ENCODE measurements at regions not wholly inside any gene's neighbourhood (a gene's known extent, or its start where the extent isn't known, plus 50 kb on each side); places are given as distances from the start of the nearest gene placed in this dataset.

GRCh38 chr18:22690556-22690955 is 242.6 kb upstream of the RBBP8 start:
- H3K27me3 Mint-ChIP-seq, result peaks cover 4 to 16% of the 10 kb centered on the region in 2 donors
- ATAC-seq (no peak), DNase-seq (ENCODE audit: low spot score) (no peak)
- no peaks in the 10 kb centered on the region for H3K9me3 Mint-ChIP-seq
- no peak overlapping the region for H3K4me3 Mint-ChIP-seq
- H3K36me3 Mint-ChIP-seq, result no peaks in the 10 kb centered on the region
- no peak overlapping the region for H3K27ac Mint-ChIP-seq
- H3K4me1 Mint-ChIP-seq (ENCODE audit: low read depth in 2 of 2), result no peaks in the 10 kb centered on the region

- no peak for ATAC-seq
- no peaks in the 10 kb centered on the region for H3K36me3 Mint-ChIP-seq
- H3K4me1 Mint-ChIP-seq (ENCODE audit: low read depth in 2 of 2), result no peaks in the 10 kb centered on the region
- H3K9me3 Mint-ChIP-seq, result no peaks in the 10 kb centered on the region
- H3K27ac Mint-ChIP-seq, result no peak overlapping the region
- H3K4me3 Mint-ChIP-seq, result no peak overlapping the region
- no peak for DNase-seq (ENCODE audit: low spot score)
- peaks cover 4 to 16% of the 10 kb centered on the region in 2 donors for H3K27me3 Mint-ChIP-seq
These were observed 241.0 kb upstream of the RBBP8 start for GRCh38 chr18:22691946-22692710.

- H3K4me1 Mint-ChIP-seq (ENCODE audit: low read depth in 2 of 2), result no peaks in the 10 kb centered on the region
- DNase-seq (ENCODE audit: low spot score), result no peak
- H3K27me3 Mint-ChIP-seq, result peaks cover 6 to 20% of the 10 kb centered on the region in 2 donors
- H3K9me3 Mint-ChIP-seq, result no peaks in the 10 kb centered on the region
- no peak for ATAC-seq
- no peaks in the 10 kb centered on the region for H3K36me3 Mint-ChIP-seq
- no peak overlapping the region for H3K4me3 Mint-ChIP-seq
- no peak overlapping the region for H3K27ac Mint-ChIP-seq
These were observed 238.2 kb upstream of the RBBP8 start for GRCh38 chr18:22694954-22695353.

GRCh38 chr18:22695674-22696073 is 237.5 kb upstream of the RBBP8 start:
- H3K4me3 Mint-ChIP-seq, result no peak overlapping the region
- H3K27ac Mint-ChIP-seq, result no peak overlapping the region
- ATAC-seq (no peak), DNase-seq (ENCODE audit: low spot score) (no peak)
- H3K9me3 Mint-ChIP-seq, result no peaks in the 10 kb centered on the region
- no peaks in the 10 kb centered on the region for H3K4me1 Mint-ChIP-seq (ENCODE audit: low read depth in 2 of 2)
- peaks cover 8 to 26% of the 10 kb centered on the region in 2 donors for H3K27me3 Mint-ChIP-seq
- no peaks in the 10 kb centered on the region for H3K36me3 Mint-ChIP-seq

GRCh38 chr18:22697561-22697960 is 235.6 kb upstream of the RBBP8 start:
- ATAC-seq, result no peak
- Mint-ChIP-seq H3K27ac (no peak overlapping the region), H3K4me1 (ENCODE audit: low read depth in 2 of 2) (no peaks in the 10 kb centered on the region), H3K36me3 (no peaks in the 10 kb centered on the region), H3K27me3 (peaks cover 8 to 33% of the 10 kb centered on the region in 2 donors), H3K9me3 (no peaks in the 10 kb centered on the region), H3K4me3 (no peak overlapping the region)
- no peak for DNase-seq (ENCODE audit: low spot score)

- Mint-ChIP-seq H3K9me3 (no peaks in the 10 kb centered on the region), H3K27ac (no peak overlapping the region), H3K4me1 (ENCODE audit: low read depth in 2 of 2) (no peaks in the 10 kb centered on the region), H3K36me3 (no peaks in the 10 kb centered on the region), H3K4me3 (no peak overlapping the region), H3K27me3 (peaks cover 10 to 39% of the 10 kb centered on the region in 2 donors)
- DNase-seq (ENCODE audit: low spot score) (no peak), ATAC-seq (no peak)
These were observed 234.4 kb upstream of the RBBP8 start for GRCh38 chr18:22698711-22699110.

GRCh38 chr18:22699629-22700028 is 233.5 kb upstream of the RBBP8 start:
- Mint-ChIP-seq H3K9me3 (no peaks in the 10 kb centered on the region), H3K27me3 (peaks cover 6 to 31% of the 10 kb centered on the region in 2 donors), H3K4me1 (ENCODE audit: low read depth in 2 of 2) (no peaks in the 10 kb centered on the region), H3K4me3 (no peak overlapping the region), H3K27ac (no peak overlapping the region), H3K36me3 (no peaks in the 10 kb centered on the region)
- ATAC-seq (no peak), DNase-seq (ENCODE audit: low spot score) (no peak)

GRCh38 chr18:22700920-22701319 is 232.2 kb upstream of the RBBP8 start:
- H3K27ac Mint-ChIP-seq, result no peak overlapping the region
- no peaks in the 10 kb centered on the region for H3K36me3 Mint-ChIP-seq
- ATAC-seq, result no peak
- peaks cover 6 to 24% of the 10 kb centered on the region in 2 donors for H3K27me3 Mint-ChIP-seq
- no peak overlapping the region for H3K4me3 Mint-ChIP-seq
- H3K9me3 Mint-ChIP-seq, result no peaks in the 10 kb centered on the region
- no peaks in the 10 kb centered on the region for H3K4me1 Mint-ChIP-seq (ENCODE audit: low read depth in 2 of 2)
- no peak for DNase-seq (ENCODE audit: low spot score)

GRCh38 chr18:22701326-22701725 is 231.8 kb upstream of the RBBP8 start:
- Mint-ChIP-seq H3K36me3 (no peaks in the 10 kb centered on the region), H3K27ac (no peak overlapping the region), H3K4me1 (ENCODE audit: low read depth in 2 of 2) (no peaks in the 10 kb centered on the region), H3K9me3 (no peaks in the 10 kb centered on the region), H3K4me3 (no peak overlapping the region), H3K27me3 (peaks cover 6 to 24% of the 10 kb centered on the region in 2 donors)
- DNase-seq (ENCODE audit: low spot score) (no peak), ATAC-seq (no peak)

- peaks cover 6 to 24% of the 10 kb centered on the region in 2 donors for H3K27me3 Mint-ChIP-seq
- H3K9me3 Mint-ChIP-seq, result no peaks in the 10 kb centered on the region
- H3K36me3 Mint-ChIP-seq, result no peaks in the 10 kb centered on the region
- ATAC-seq (no peak), DNase-seq (ENCODE audit: low spot score) (no peak)
- H3K4me1 Mint-ChIP-seq (ENCODE audit: low read depth in 2 of 2), result no peaks in the 10 kb centered on the region
- H3K4me3 Mint-ChIP-seq, result no peak overlapping the region
- no peak overlapping the region for H3K27ac Mint-ChIP-seq
These were observed 231.3 kb upstream of the RBBP8 start for GRCh38 chr18:22701795-22702194.

- Mint-ChIP-seq H3K4me3 (no peak overlapping the region), H3K27me3 (peaks cover 6 to 24% of the 10 kb centered on the region in 2 donors), H3K36me3 (no peaks in the 10 kb centered on the region), H3K4me1 (ENCODE audit: low read depth in 2 of 2) (no peaks in the 10 kb centered on the region), H3K27ac (no peak overlapping the region), H3K9me3 (no peaks in the 10 kb centered on the region)
- no peak for DNase-seq (ENCODE audit: low spot score)
- ATAC-seq, result no peak
These were observed 230.3 kb upstream of the RBBP8 start for GRCh38 chr18:22702806-22703205.

- no peak overlapping the region for H3K4me3 Mint-ChIP-seq
- no peaks in the 10 kb centered on the region for H3K9me3 Mint-ChIP-seq
- H3K27me3 Mint-ChIP-seq, result peaks cover 6 to 24% of the 10 kb centered on the region in 2 donors
- DNase-seq (ENCODE audit: low spot score), result no peak
- no peaks in the 10 kb centered on the region for H3K4me1 Mint-ChIP-seq (ENCODE audit: low read depth in 2 of 2)
- H3K27ac Mint-ChIP-seq, result no peak overlapping the region
- H3K36me3 Mint-ChIP-seq, result no peaks in the 10 kb centered on the region
- ATAC-seq, result no peak
These were observed 229.1 kb upstream of the RBBP8 start for GRCh38 chr18:22703883-22704585.

GRCh38 chr18:22704586-22704918 is 228.6 kb upstream of the RBBP8 start:
- Mint-ChIP-seq H3K4me3 (no peak overlapping the region), H3K4me1 (ENCODE audit: low read depth in 2 of 2) (no peaks in the 10 kb centered on the region), H3K9me3 (no peaks in the 10 kb centered on the region), H3K36me3 (no peaks in the 10 kb centered on the region), H3K27ac (no peak overlapping the region), H3K27me3 (peaks cover 6 to 24% of the 10 kb centered on the region in 2 donors)
- no peak for ATAC-seq
- DNase-seq (ENCODE audit: low spot score), result no peak

GRCh38 chr18:22705328-22705727 is 227.8 kb upstream of the RBBP8 start:
- no peak overlapping the region for H3K27ac Mint-ChIP-seq
- no peaks in the 10 kb centered on the region for H3K9me3 Mint-ChIP-seq
- H3K27me3 Mint-ChIP-seq, result peaks cover 5 to 16% of the 10 kb centered on the region in 2 donors
- no peaks in the 10 kb centered on the region for H3K4me1 Mint-ChIP-seq (ENCODE audit: low read depth in 2 of 2)
- peak in 1 of 2 donors; percentile 64 for ATAC-seq
- no peak overlapping the region for H3K4me3 Mint-ChIP-seq
- no peak for DNase-seq (ENCODE audit: low spot score)
- H3K36me3 Mint-ChIP-seq, result no peaks in the 10 kb centered on the region
